Neuronal stem cell (in vitro differentiated cells): ENCODE measurements at regions not wholly inside any gene's neighbourhood (a gene's known extent, or its start where the extent isn't known, plus 50 kb on each side); places are given as distances from the start of the nearest gene placed in this dataset.
"Not testable (repeated sequence)": the region's sequence is repeated elsewhere in the genome, so short reads cannot be mapped to it uniquely, and the experiment has no call there.

ENCODE experiments used
- DNase-seq: peaks from one replicate; pipeline ENCODE4 v3.0.0-alpha.2; 2013; ENCODE audit warnings: low spot score
- H2AFZ ChIP-seq: one replicate; pipeline ENCODE4 v1.6.1; 2013; ENCODE audit warnings: mild to moderate bottlenecking, low read length, inconsistent platforms
- H2AK5ac ChIP-seq: 2 replicates; pipeline ENCODE4 v1.6.1; 2013; ENCODE audit warnings: low read depth, mild to moderate bottlenecking, inconsistent platforms, low read length, moderate library complexity, mixed read lengths
- H2BK120ac ChIP-seq: 2 replicates; pipeline ENCODE4 v1.6.1; 2013; ENCODE audit warnings: low read depth, mild to moderate bottlenecking, inconsistent platforms, low read length, moderate library complexity, mixed read lengths
- H2BK12ac ChIP-seq: one replicate; pipeline ENCODE4 v1.6.1; 2013; ENCODE audit warnings: low read length, inconsistent platforms
- H2BK15ac ChIP-seq: 2 replicates; pipeline ENCODE4 v1.6.1; 2013; ENCODE audit warnings: mild to moderate bottlenecking, low read length, inconsistent platforms, mixed read lengths
- H2BK5ac ChIP-seq: one replicate; pipeline ENCODE4 v1.6.1; 2013; ENCODE audit warnings: inconsistent platforms, mild to moderate bottlenecking, low read length, moderate library complexity
- H3K14ac ChIP-seq: one replicate; pipeline ENCODE4 v1.6.1; 2013; ENCODE audit warnings: low read length, inconsistent platforms
- H3K18ac ChIP-seq: 2 replicates; pipeline ENCODE4 v1.6.1; 2013; ENCODE audit warnings: low read length, inconsistent platforms
- H3K23ac ChIP-seq: 2 replicates; pipeline ENCODE4 v1.6.1; 2013; ENCODE audit warnings: low read depth, mild to moderate bottlenecking, mixed read lengths, low read length, inconsistent platforms; ENCODE audit not compliant: poor library complexity
- H3K27ac ChIP-seq: replicated peaks from 3 replicates; pipeline ENCODE4 v1.5.1; 2013; ENCODE audit warnings: low read length, inconsistent platforms
- H3K27me3 ChIP-seq, 3 experiments: 2 replicates each; pipeline ENCODE4 v1.6.1; 2013; ENCODE audit warnings: low read length in 3 of 3, mild to moderate bottlenecking in 2 of 3, inconsistent platforms in 1 of 3, low read depth in 1 of 3, mixed read lengths in 1 of 3, moderate library complexity in 1 of 3; ENCODE audit not compliant: control insufficient read depth in 3 of 3, insufficient read depth in 3 of 3
- H3K36me3 ChIP-seq, 2 donors: replicated peaks in 1 of 2; 2 replicates each; pipeline ENCODE4 v1.6.1; 2013; ENCODE audit warnings: low read length in 2 of 2; ENCODE audit not compliant: control insufficient read depth in 2 of 2, insufficient read depth in 2 of 2
- H3K4ac ChIP-seq: 2 replicates; pipeline ENCODE4 v1.6.1; 2013; ENCODE audit warnings: inconsistent platforms, mild to moderate bottlenecking, low read length, moderate library complexity
- H3K4me1 ChIP-seq, 2 donors: 1 replicate in 1 of 2; 2 replicates in 1 of 2; pipeline ENCODE4 v1.6.1; 2013; ENCODE audit warnings: low read length in 2 of 2, low read depth in 1 of 2; ENCODE audit not compliant: control insufficient read depth in 2 of 2, insufficient read depth in 1 of 2
- H3K4me2 ChIP-seq: one replicate; pipeline ENCODE4 v1.6.1; 2013; ENCODE audit warnings: mild to moderate bottlenecking, low read length, inconsistent platforms; ENCODE audit not compliant: insufficient read depth, poor library complexity, severe bottlenecking
- H3K4me3 ChIP-seq, 2 donors: 2 replicates each; pipeline ENCODE4 v1.5.1; 2013; ENCODE audit warnings: low read length in 2 of 2, mild to moderate bottlenecking in 2 of 2, inconsistent platforms in 1 of 2, moderate library complexity in 1 of 2
- H3K79me1 ChIP-seq: one replicate; pipeline ENCODE4 v1.6.1; 2013; ENCODE audit warnings: low read depth, mild to moderate bottlenecking, inconsistent platforms, low read length, moderate library complexity
- H3K9ac ChIP-seq: one replicate; pipeline ENCODE4 v1.6.1; 2013; ENCODE audit warnings: mild to moderate bottlenecking, low read depth, low read length, inconsistent platforms; ENCODE audit not compliant: poor library complexity
- H3K9me3 ChIP-seq, 2 donors: replicated peaks in 1 of 2; 2 replicates each; pipeline versions ENCODE3 to v1.6.1; 2013; ENCODE audit warnings: low read length in 2 of 2, mild to moderate bottlenecking in 2 of 2, inconsistent platforms in 1 of 2, low read depth in 1 of 2, mixed read lengths in 1 of 2, moderate library complexity in 1 of 2; ENCODE audit not compliant: control insufficient read depth in 2 of 2, insufficient read depth in 1 of 2
- H4K8ac ChIP-seq: one replicate; pipeline ENCODE4 v1.6.1; 2013; ENCODE audit warnings: low read depth, mild to moderate bottlenecking, inconsistent platforms, low read length, moderate library complexity
- H4K91ac ChIP-seq: one replicate; pipeline ENCODE4 v1.6.1; 2013; ENCODE audit warnings: low read length, low read depth, mild to moderate bottlenecking, inconsistent platforms; ENCODE audit not compliant: poor library complexity
- WGBS, 2 donors: extraction: QIAGEN DNeasy Blood & Tissue Kit; methylation state at CpG; one replicate each; pipeline ENCODE4 v1.1.7; 2013; ENCODE audit warnings: missing lambda C conversion rate in 2 of 2, mixed read lengths in 1 of 2; ENCODE audit not compliant: insufficient read length in 2 of 2, insufficient replicate concordance in 1 of 2; ENCODE audit errors: extremely low coverage in 2 of 2; 5-methylcytosine and 5-hydroxymethylcytosine counted together

DNA sequence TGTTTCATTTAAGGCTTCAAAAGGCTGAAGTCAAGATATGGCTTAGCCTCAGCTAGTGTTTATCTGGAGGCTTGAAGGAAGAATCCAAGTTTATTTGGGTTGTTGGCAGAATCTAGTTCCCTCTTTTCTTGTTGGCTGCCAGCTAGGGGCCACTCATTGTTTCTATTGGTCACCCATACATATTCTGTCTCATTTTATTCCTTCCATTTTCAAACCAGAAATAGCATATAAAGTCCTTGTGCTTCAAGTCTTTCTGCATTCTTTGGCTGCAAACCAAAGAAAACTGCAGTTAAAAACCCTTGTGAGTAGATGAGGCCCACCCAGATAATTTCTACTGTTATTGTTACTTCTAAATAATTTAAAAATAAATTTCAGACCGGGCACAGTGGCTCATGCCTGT lies 301.7 kb downstream of the OXSM start:
- no peak for DNase-seq
- WGBS, 2 donors: no CpG with 5 or more reads among the region's 1 CpG
- Histone ChIP-seq H2BK5ac (no peak overlapping the region), H4K8ac (no peak overlapping the region), H4K91ac (no peak overlapping the region), H2BK15ac (no peak overlapping the region), H2BK120ac (no peak overlapping the region), H3K23ac (no peak overlapping the region), H2BK12ac (no peak overlapping the region), H2AFZ (no peak overlapping the region), H3K4me3 (no peak overlapping the region), H3K18ac (no peak overlapping the region), H3K79me1 (no peaks in the 10 kb centered on the region), H3K27ac (no peak overlapping the region), H3K4me2 (no peak overlapping the region), H3K36me3 (no peaks in the 10 kb centered on the region), H3K9ac (no peak overlapping the region), H3K14ac (no peak overlapping the region), H3K27me3 (no peaks in the 10 kb centered on the region), H3K9me3 (peaks cover 0 to 5% of the 10 kb centered on the region in 2 donors), H2AK5ac (no peak overlapping the region), H3K4me1 (no peaks in the 10 kb centered on the region), H3K4ac (no peak overlapping the region)

DNA sequence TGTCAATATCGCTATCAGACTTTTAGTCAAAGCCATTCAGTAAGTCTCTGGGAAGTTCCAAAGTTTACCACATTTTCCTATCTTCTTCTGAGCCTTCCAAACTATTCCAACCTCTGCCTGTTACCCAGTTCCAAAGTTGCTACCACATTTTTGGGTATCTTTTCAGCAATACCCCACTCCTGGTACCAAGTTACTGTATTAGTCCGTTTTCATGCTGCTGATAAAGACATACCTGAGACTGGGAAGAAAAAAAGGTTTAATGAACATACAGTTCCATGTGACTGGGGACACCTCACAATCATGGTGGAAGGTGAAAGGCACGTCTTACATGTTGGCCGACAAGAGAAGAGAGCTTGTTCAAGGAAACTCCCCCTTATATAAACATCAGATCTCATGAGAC lies 307.2 kb downstream of the OXSM start:
- no CpG with 5 or more reads among the region's 4 CpGs for WGBS, 2 donors
- H3K27me3 ChIP-seq, H4K91ac ChIP-seq, H3K27ac ChIP-seq, H2BK12ac ChIP-seq, H3K4me1 ChIP-seq, H3K4ac ChIP-seq, H4K8ac ChIP-seq, H3K18ac ChIP-seq, H2BK15ac ChIP-seq, H2BK120ac ChIP-seq, H3K79me1 ChIP-seq, H2AK5ac ChIP-seq, H3K4me3 ChIP-seq, H3K14ac ChIP-seq, H3K9ac ChIP-seq, H3K23ac ChIP-seq, H3K36me3 ChIP-seq, H2BK5ac ChIP-seq, H2AFZ ChIP-seq, H3K9me3 ChIP-seq, H3K4me2 ChIP-seq, DNase-seq: not testable (repeated sequence)

DNA sequence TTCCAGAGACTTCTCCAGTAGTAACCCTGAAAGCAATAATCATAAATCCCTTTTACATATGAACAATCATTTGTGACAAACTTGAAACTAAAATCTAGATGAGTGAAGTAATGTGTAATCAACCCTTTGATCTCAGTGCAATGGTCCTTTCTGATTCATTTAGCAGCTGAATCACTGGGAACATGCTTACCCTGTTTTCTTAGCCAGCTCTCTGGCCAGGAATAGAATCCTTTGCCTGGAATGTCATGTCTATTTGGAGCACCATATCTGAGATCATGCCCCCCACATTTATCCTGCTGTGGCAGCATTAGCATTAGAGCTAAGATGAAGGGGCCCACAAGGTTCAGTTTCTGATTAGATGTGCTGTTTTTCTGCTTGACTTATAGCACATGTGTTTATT lies 309.8 kb downstream of the OXSM start:
- H3K36me3 ChIP-seq: no peaks in the 10 kb centered on the region
- DNase-seq: no peak
- H2BK120ac ChIP-seq: no peak overlapping the region
- H2BK12ac ChIP-seq: no peak overlapping the region
- no peak overlapping the region for H3K4me3 ChIP-seq
- H3K4me2 ChIP-seq: no peak overlapping the region
- no peaks in the 10 kb centered on the region for H3K4me1 ChIP-seq
- H2BK5ac ChIP-seq: no peak overlapping the region
- no peak overlapping the region for H2AFZ ChIP-seq
- no peak overlapping the region for H4K8ac ChIP-seq
- H3K27ac ChIP-seq: no peak overlapping the region
- no peak overlapping the region for H3K4ac ChIP-seq
- no peaks in the 10 kb centered on the region for H3K9me3 ChIP-seq
- no peak overlapping the region for H2BK15ac ChIP-seq
- no peak overlapping the region for H4K91ac ChIP-seq
- no peak overlapping the region for H3K9ac ChIP-seq
- no peak overlapping the region for H3K18ac ChIP-seq
- H3K23ac ChIP-seq: no peak overlapping the region
- no peak overlapping the region for H3K14ac ChIP-seq
- H3K27me3 ChIP-seq: no peaks in the 10 kb centered on the region
- H3K79me1 ChIP-seq: no peaks in the 10 kb centered on the region
- H2AK5ac ChIP-seq: no peak overlapping the region

DNA sequence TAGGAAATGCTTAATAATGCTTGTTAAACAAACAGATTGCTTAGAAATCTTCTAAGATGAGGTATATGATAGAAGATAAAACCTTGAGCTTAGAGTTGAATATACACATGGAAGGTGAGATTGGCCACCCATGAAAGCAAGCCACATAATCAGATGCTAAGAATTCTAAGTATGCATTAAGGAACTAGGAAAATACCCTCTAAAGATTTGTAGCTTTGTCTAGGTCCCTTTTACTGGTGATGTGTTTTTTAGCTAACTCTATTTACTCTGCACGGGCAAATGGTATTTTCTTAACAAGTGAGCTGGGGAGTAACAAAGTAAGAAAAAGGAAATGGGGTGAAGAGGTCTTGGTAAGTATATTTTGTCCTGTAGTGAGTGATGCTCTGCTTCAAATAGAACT lies 310.3 kb downstream of the OXSM start:
- H3K23ac ChIP-seq: no peak overlapping the region
- H3K4ac ChIP-seq: no peak overlapping the region
- WGBS, 2 donors: no CpG with 5 or more reads among the region's 1 CpG
- H2AFZ ChIP-seq: no peak overlapping the region
- H3K9me3 ChIP-seq: no peaks in the 10 kb centered on the region
- H3K27me3 ChIP-seq: no peaks in the 10 kb centered on the region
- peaks cover 0 to 2% of the 10 kb centered on the region in 2 donors for H3K4me1 ChIP-seq
- H2BK5ac ChIP-seq: no peak overlapping the region
- H3K14ac ChIP-seq: no peak overlapping the region
- no peak overlapping the region for H2BK120ac ChIP-seq
- no peak overlapping the region for H3K27ac ChIP-seq
- no peak overlapping the region for H2BK15ac ChIP-seq
- no peak overlapping the region for H3K4me3 ChIP-seq
- no peak overlapping the region for H2AK5ac ChIP-seq
- H3K18ac ChIP-seq: no peak overlapping the region
- no peaks in the 10 kb centered on the region for H3K79me1 ChIP-seq
- DNase-seq: no peak
- H4K8ac ChIP-seq: no peak overlapping the region
- no peak overlapping the region for H3K9ac ChIP-seq
- H2BK12ac ChIP-seq: no peak overlapping the region
- no peaks in the 10 kb centered on the region for H3K36me3 ChIP-seq
- H4K91ac ChIP-seq: no peak overlapping the region
- no peak overlapping the region for H3K4me2 ChIP-seq
